ENCODE measurements at regions not wholly inside any gene's neighbourhood (a gene's known extent, or its start where the extent isn't known, plus 50 kb on each side); places are given as distances from the start of the nearest gene placed in this dataset.

DNA sequence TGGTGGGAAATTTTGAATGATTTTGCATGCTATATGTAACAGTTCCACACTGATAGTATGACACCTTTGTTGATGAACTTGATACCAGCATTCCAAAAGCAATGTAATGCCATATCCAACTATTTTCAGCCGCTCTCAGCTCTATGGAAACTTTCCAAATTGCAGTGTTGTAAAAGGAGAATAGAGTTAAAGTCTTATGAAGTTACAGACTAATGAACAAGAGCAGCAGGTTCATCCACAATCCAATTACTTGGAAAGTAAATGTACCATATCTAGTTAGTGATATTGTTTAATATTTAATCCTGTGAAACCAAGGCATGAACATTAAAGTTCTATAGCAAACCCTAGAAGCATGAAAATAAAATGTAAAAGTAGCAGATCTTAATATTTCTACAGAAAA is 418.2 kb downstream of the TUSC1 start:
- H3K4me1 ChIP-seq (ENCODE audit: control insufficient read depth, extremely low read depth, insufficient read depth, low read length) = no peaks in the 10 kb centered on the region
- H3K36me3 ChIP-seq (ENCODE audit: control insufficient read depth, insufficient read depth, low read length) = no peaks in the 10 kb centered on the region
- no peak for DNase-seq (ENCODE audit: low read depth in 2 of 2)
- H3K9me3 ChIP-seq (ENCODE audit: control insufficient read depth, insufficient read depth, low read depth, low read length) = no peaks in the 10 kb centered on the region
- no peaks in the 10 kb centered on the region for H4K20me1 ChIP-seq (ENCODE audit: control insufficient read depth, extremely low read depth, insufficient read depth, low read length)
- no peak overlapping the region for H2AFZ ChIP-seq (ENCODE audit: low read length)
- no peak overlapping the region for H3K4me3 ChIP-seq (replicated peaks in 1 of 4; ENCODE audit: control extremely low read depth in 1 of 4, insufficient read depth in 1 of 4, low read depth in 3 of 4, low read length in 4 of 4)
- no peak overlapping the region for H3K9ac ChIP-seq (ENCODE audit: insufficient read depth, low read length)
- TF ChIP-seq EZH2 (IDR thresholded peaks at IDR 0.05; ENCODE audit: low read length, missing control alignments) = no peak
- TF ChIP-seq CTCF (conservative IDR thresholded peaks at IDR 0.05 in 1 of 2, IDR thresholded peaks at IDR 0.05 in 1 of 2; ENCODE audit: low read depth in 1 of 2, low read length in 2 of 2) = no peak
- no peaks in the 10 kb centered on the region for H3K79me2 ChIP-seq (ENCODE audit: control insufficient read depth, insufficient read depth, low read length)
- no peaks in the 10 kb centered on the region for H3K27me3 ChIP-seq (ENCODE audit: control insufficient read depth, insufficient read depth, low read length)
- no peak overlapping the region for H3K4me2 ChIP-seq (ENCODE audit: extremely low read depth, insufficient read depth, low read length)
- no peak overlapping the region for H3K27ac ChIP-seq (ENCODE audit: insufficient read depth, low read length)

GRCh38 chr9:25255216-25255615 is 423.0 kb downstream of the TUSC1 start:
- no peak overlapping the region for H3K27ac ChIP-seq (ENCODE audit: insufficient read depth, low read length)
- TF ChIP-seq EZH2 (IDR thresholded peaks at IDR 0.05; ENCODE audit: low read length, missing control alignments) (no peak), CTCF (conservative IDR thresholded peaks at IDR 0.05 in 1 of 2, IDR thresholded peaks at IDR 0.05 in 1 of 2; ENCODE audit: low read depth in 1 of 2, low read length in 2 of 2) (no peak)
- H4K20me1 ChIP-seq (ENCODE audit: control insufficient read depth, extremely low read depth, insufficient read depth, low read length) = no peaks in the 10 kb centered on the region

DNA sequence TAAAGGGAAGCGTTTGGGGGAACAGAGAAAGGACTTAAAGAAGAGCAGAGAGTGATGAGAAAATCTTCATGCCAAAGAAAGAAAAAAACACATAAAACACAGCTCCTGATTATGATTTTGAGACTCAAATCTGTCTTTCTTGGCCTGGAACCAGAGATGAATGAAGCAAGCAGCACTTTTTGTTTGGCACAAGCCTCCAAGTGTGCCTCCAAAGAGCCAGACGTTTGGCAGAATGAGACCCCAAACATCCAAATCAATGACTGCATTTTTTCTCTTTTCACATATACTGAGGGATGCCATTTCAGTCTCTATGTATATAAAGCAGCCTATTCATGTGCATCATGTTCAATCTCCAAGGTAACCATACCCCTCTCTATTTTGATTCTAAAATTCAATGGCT is 424.2 kb downstream of the TUSC1 start:
- no peak overlapping the region for H2AFZ ChIP-seq (ENCODE audit: low read length)
- H3K27me3 ChIP-seq (ENCODE audit: control insufficient read depth, insufficient read depth, low read length) = no peaks in the 10 kb centered on the region
- H3K36me3 ChIP-seq (ENCODE audit: control insufficient read depth, insufficient read depth, low read length) = no peaks in the 10 kb centered on the region
- DNase-seq (ENCODE audit: low read depth in 2 of 2) = no peak
- no peak overlapping the region for H3K27ac ChIP-seq (ENCODE audit: insufficient read depth, low read length)
- H3K9ac ChIP-seq (ENCODE audit: insufficient read depth, low read length) = no peak overlapping the region
- H3K4me2 ChIP-seq (ENCODE audit: extremely low read depth, insufficient read depth, low read length) = no peak overlapping the region
- TF ChIP-seq EZH2 (IDR thresholded peaks at IDR 0.05; ENCODE audit: low read length, missing control alignments) (no peak), CTCF (conservative IDR thresholded peaks at IDR 0.05 in 1 of 2, IDR thresholded peaks at IDR 0.05 in 1 of 2; ENCODE audit: low read depth in 1 of 2, low read length in 2 of 2) (no peak)
- H3K4me1 ChIP-seq (ENCODE audit: control insufficient read depth, extremely low read depth, insufficient read depth, low read length) = no peaks in the 10 kb centered on the region
- H3K79me2 ChIP-seq (ENCODE audit: control insufficient read depth, insufficient read depth, low read length) = no peaks in the 10 kb centered on the region
- H3K9me3 ChIP-seq (ENCODE audit: control insufficient read depth, insufficient read depth, low read depth, low read length) = no peaks in the 10 kb centered on the region
- H4K20me1 ChIP-seq (ENCODE audit: control insufficient read depth, extremely low read depth, insufficient read depth, low read length) = no peaks in the 10 kb centered on the region
- H3K4me3 ChIP-seq (replicated peaks in 1 of 4; ENCODE audit: control extremely low read depth in 1 of 4, insufficient read depth in 1 of 4, low read depth in 3 of 4, low read length in 4 of 4) = no peak overlapping the region

More at GRCh38 chr9:25255216-25255615, 423.0 kb downstream of the TUSC1 start:
- Histone ChIP-seq H3K4me3 (replicated peaks in 1 of 4; ENCODE audit: control extremely low read depth in 1 of 4, insufficient read depth in 1 of 4, low read depth in 3 of 4, low read length in 4 of 4) (no peak overlapping the region), H3K27me3 (ENCODE audit: control insufficient read depth, insufficient read depth, low read length) (no peaks in the 10 kb centered on the region), H3K4me2 (ENCODE audit: extremely low read depth, insufficient read depth, low read length) (no peak overlapping the region), H3K4me1 (ENCODE audit: control insufficient read depth, extremely low read depth, insufficient read depth, low read length) (no peaks in the 10 kb centered on the region), H3K79me2 (ENCODE audit: control insufficient read depth, insufficient read depth, low read length) (no peaks in the 10 kb centered on the region), H2AFZ (ENCODE audit: low read length) (no peak overlapping the region), H3K36me3 (ENCODE audit: control insufficient read depth, insufficient read depth, low read length) (no peaks in the 10 kb centered on the region), H3K9ac (ENCODE audit: insufficient read depth, low read length) (no peak overlapping the region), H3K9me3 (ENCODE audit: control insufficient read depth, insufficient read depth, low read depth, low read length) (no peaks in the 10 kb centered on the region)
- no peak for DNase-seq (ENCODE audit: low read depth in 2 of 2)
